GM18868 (cell line): ENCODE measurements at regions not wholly inside any gene's neighbourhood (a gene's known extent, or its start where the extent isn't known, plus 50 kb on each side); places are given as distances from the start of the nearest gene placed in this dataset.
"Not testable (repeated sequence)": the region's sequence is repeated elsewhere in the genome, so short reads cannot be mapped to it uniquely, and the experiment has no call there.

Experiments
- ATAC-seq: cut with Tn5 transposase; IDR thresholded peaks from one replicate; pipeline ENCODE4 v1.9.1; 2021; ENCODE audit warnings: mild to moderate bottlenecking, moderate library complexity; ENCODE audit not compliant: unreplicated experiment

DNA sequence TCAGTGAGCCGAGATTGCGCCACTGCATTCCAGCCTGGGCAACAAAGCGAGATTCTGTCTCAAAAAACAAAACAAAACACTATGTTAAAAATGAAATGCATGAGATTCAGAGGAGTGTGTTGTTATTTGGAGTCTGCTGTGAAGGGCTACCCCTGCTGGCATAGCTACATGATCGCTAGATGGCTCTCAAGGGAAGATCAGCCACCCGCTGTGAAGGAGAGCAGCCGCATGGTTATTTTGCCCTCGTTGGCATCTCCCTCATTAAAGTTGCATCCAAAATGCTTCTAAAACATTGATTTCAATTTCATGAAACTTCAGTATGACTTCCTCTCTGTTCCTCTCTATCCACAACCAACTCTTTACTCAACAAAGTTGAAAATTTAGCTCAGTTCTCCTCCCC lies 54.8 kb upstream of the NDUFV2 start:
- no peak for ATAC-seq

DNA sequence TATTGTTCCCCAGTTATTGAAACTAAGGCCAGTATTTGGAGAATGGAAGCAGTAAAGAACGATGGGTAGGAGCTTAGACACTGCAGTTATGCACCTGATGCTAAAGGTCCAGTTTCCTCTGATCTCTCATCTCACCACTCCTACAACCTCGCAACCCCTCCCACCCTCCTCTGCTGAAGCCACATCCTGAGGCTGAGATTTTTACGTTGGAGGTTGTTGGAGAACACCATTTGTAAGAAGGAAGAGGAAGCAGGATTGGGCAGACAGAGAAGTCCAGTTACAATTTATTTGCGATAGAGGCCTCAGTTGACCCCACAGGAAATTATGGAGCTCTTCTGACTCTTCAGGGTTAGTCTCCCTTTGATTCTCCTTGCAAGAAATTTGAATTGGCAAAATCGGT lies 54.3 kb upstream of the NDUFV2 start:
- no peak for ATAC-seq

DNA sequence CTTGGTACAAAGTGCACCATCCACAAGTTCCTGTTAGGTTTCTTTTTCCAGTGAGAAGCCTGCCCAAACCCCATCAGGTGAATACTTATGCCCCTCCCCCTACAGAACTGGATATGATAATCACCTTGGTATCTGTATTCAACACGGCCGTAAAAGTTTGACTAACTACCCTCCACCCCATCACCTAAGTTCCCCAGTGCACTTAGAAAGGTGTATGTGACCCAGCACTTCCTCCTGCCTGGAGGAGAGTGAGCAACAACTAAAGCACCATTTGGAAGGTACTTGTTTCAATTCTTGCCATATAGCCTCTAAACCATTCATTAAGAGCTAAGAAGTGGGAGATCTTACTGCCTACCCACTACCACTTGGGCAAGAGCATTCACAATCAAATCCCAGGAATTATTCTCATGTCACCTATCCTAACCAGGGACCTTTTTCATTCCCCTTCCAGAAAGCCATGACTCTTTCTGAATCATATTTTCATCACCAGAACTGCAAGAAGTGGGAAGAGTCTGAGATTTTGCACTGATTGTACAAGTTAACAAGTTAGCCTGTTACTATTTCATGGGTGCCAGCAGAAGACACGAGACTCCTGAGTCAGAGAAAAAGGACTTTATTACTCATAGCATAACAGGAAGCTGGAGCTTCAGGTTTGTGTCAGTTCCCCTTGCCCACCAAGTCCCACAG lies 53.5 kb upstream of the NDUFV2 start:
- peak; percentile 49 for ATAC-seq

DNA sequence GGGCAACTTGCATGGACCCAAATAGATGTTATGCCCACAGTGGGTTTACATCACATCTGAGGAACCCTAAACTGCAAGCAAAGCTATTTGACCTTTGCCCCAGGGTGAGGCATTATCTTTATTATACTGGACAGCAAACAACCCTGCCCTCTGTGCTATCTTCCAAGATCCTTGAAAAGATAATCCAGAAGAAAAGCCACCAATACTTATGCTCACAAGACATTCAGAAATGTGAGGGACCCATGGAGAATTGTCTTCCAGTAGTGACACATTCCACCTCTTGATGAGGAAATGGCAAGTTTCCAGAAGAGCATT lies 53.0 kb upstream of the NDUFV2 start:
- no peak for ATAC-seq

DNA sequence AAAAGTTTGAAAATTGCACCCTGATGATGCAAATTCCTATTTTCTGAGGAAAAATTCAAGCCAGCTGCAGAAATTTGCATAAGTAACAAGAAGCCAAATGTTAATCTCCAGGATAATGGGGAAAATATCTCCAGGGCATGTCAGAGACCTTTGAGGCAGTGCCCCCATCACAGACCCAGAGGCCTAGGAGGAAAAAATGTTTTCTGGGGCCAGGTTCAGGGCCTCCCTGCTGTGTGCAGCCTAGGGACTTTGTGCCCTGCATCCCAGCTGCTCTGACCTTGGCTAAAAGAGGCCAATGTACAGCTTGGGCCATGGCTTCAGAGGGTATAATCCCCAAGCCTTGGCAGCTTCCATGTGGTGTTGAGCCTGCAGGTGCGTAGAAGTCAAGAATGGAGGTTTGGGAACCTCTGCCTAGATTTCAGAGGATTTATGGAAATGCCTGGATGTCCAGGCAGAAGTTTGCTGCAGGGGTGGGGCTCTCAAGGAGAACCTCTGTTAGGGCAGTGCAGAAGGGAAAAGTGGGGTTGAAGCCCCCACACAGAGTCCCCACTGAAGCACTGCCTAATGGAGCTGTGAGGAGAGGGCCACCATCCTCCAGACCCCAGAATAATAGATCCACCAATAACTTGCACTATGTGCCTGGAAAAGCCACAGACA lies 51.7 kb upstream of the NDUFV2 start:
- ATAC-seq, result not testable (repeated sequence)
